Stimulated activated CD4-positive, alpha-beta T cell treated with anti-CD3 and anti-CD28 coated beads, Interleukin-1b, Interleukin-23, amount 100 ng/mL, for 48 hours (primary cell): ENCODE measurements at regions not wholly inside any gene's neighbourhood (a gene's known extent, or its start where the extent isn't known, plus 50 kb on each side); places are given as distances from the start of the nearest gene placed in this dataset.

Experiments
- DNase-seq: peaks from one replicate; pipeline ENCODE4 v3.0.0-alpha.2; 2020

GRCh38 chr14:98085751-98086150 is 1186.2 kb downstream of the BCL11B start:
- no peak for DNase-seq

GRCh38 chr14:98093111-98093510 is 1178.9 kb downstream of the BCL11B start:
- DNase-seq: no peak

GRCh38 chr14:98099527-98099926 is 1172.5 kb downstream of the BCL11B start:
- no peak for DNase-seq

- peak; percentile 19 for DNase-seq
Observed at GRCh38 chr14:98101323-98101722, 1170.7 kb downstream of the BCL11B start.

- no peak for DNase-seq
Observed at GRCh38 chr14:98103705-98104104, 1168.3 kb downstream of the BCL11B start.

GRCh38 chr14:98109326-98109725 is 1162.7 kb downstream of the BCL11B start:
- no peak for DNase-seq

GRCh38 chr14:98112194-98112780 is 1159.7 kb downstream of the BCL11B start:
- DNase-seq: no peak

GRCh38 chr14:98114122-98114895 is 1157.7 kb downstream of the BCL11B start:
- DNase-seq: no peak

GRCh38 chr14:98114946-98115345 is 1157.1 kb downstream of the BCL11B start:
- no peak for DNase-seq

- DNase-seq: no peak
Observed at GRCh38 chr14:98118749-98119148, 1153.2 kb downstream of the BCL11B start.

- no peak for DNase-seq
Observed at GRCh38 chr14:98119739-98120138, 1152.3 kb downstream of the BCL11B start.

GRCh38 chr14:98120831-98121464 is 1151.0 kb downstream of the BCL11B start:
- DNase-seq: peak; percentile 46

- no peak for DNase-seq
Observed at GRCh38 chr14:98122527-98122926, 1149.5 kb downstream of the BCL11B start.

- no peak for DNase-seq
Observed at GRCh38 chr14:98130691-98131090, 1141.3 kb downstream of the BCL11B start.

GRCh38 chr14:98131406-98131805 is 1140.6 kb downstream of the BCL11B start:
- DNase-seq: no peak

GRCh38 chr14:98133806-98134205 is 1138.2 kb downstream of the BCL11B start:
- DNase-seq: no peak

GRCh38 chr14:98136012-98136789 is 1135.8 kb downstream of the BCL11B start:
- DNase-seq: peak; percentile 24

GRCh38 chr14:98137131-98138025 is 1134.6 kb downstream of the BCL11B start:
- DNase-seq: no peak

- DNase-seq: peak; percentile 67
Observed at GRCh38 chr14:98138666-98139065, 1133.3 kb downstream of the BCL11B start.

- DNase-seq: no peak
Observed at GRCh38 chr14:98140862-98141530, 1131.0 kb downstream of the BCL11B start.

GRCh38 chr14:98143566-98143965 is 1128.4 kb downstream of the BCL11B start:
- DNase-seq: no peak

GRCh38 chr14:98144964-98145363 is 1127.0 kb downstream of the BCL11B start:
- no peak for DNase-seq
